Panc1 (cell line): ENCODE measurements at regions not wholly inside any gene's neighbourhood (a gene's known extent, or its start where the extent isn't known, plus 50 kb on each side); places are given as distances from the start of the nearest gene placed in this dataset.
"Not testable (repeated sequence)": the region's sequence is repeated elsewhere in the genome, so short reads cannot be mapped to it uniquely, and the experiment has no call there.

Experiments used
- ATAC-seq: fragments of 200-7000 bp; cut with Tn5 transposase; 2 replicates; pipeline ENCODE4 v1.9.1; 2020; ENCODE audit warnings: mild to moderate bottlenecking, moderate library complexity
- BruUV-seq: library from RNA; stranded (reverse); fragments of 400-500 nt; replicated peaks from 2 replicates; lab custom pipeline; 2021; lab: Mats Ljungman, UMichigan
- CTCF ChIA-PET: fragments of 300-600 bp; sonication (Branson Sonifier 250); formaldehyde crosslinking; loops from one replicate; lab custom pipeline; 2022; ENCODE audit warnings: antibody characterized with exemption; lab: Charles Lee
- POLR2A ChIA-PET: fragments of 300-600 bp; sonication (Branson Sonifier 250); formaldehyde crosslinking; loops from one replicate; lab custom pipeline; 2022; ENCODE audit warnings: antibody characterized with exemption; lab: Charles Lee
- DNase-seq: peaks from one replicate; pipeline ENCODE4 v3.0.0-alpha.2; 2010; ENCODE audit warnings: low read depth, low spot score
- H3K27ac ChIP-seq: 2 replicates; pipeline ENCODE4 v1.5.1; 2011; ENCODE audit warnings: mild to moderate bottlenecking, low read length, inconsistent platforms
- H3K27me3 ChIP-seq: fragments of 200-500 bp; sonication (Bioruptor generic); 2 replicates; pipeline ENCODE4 v1.6.0; 2014; ENCODE audit warnings: low read length, inconsistent platforms; ENCODE audit not compliant: control insufficient read depth, insufficient read depth
- H3K36me3 ChIP-seq: fragments of 200-500 bp; sonication (Bioruptor generic); 2 replicates; pipeline ENCODE4 v1.5.1; 2014; ENCODE audit warnings: inconsistent platforms, mild to moderate bottlenecking, low read length, moderate library complexity; ENCODE audit not compliant: control insufficient read depth, insufficient read depth
- H3K4me1 ChIP-seq: 2 replicates; pipeline ENCODE4 v1.5.1; 2011; ENCODE audit warnings: inconsistent platforms, mild to moderate bottlenecking, low read length, moderate library complexity; ENCODE audit not compliant: control insufficient read depth, insufficient read depth
- H3K4me3 ChIP-seq, 2 experiments: 2 replicates each; pipeline ENCODE4 v1.5.1; 2011 to 2012; ENCODE audit warnings: low read depth in 2 of 2, low read length in 2 of 2, mild to moderate bottlenecking in 2 of 2, inconsistent platforms in 1 of 2, moderate library complexity in 1 of 2
- H3K9me3 ChIP-seq: fragments of 200-500 bp; sonication (Bioruptor generic); 2 replicates; pipeline ENCODE4 v1.5.1; 2014; ENCODE audit warnings: low read depth, mild to moderate bottlenecking, inconsistent platforms, low read length, moderate library complexity; ENCODE audit not compliant: control insufficient read depth, insufficient read depth
- POLR2AphosphoS5 ChIP-seq: IDR thresholded peaks from 2 replicates; pipeline ENCODE4 v1.6.1; 2012; ENCODE audit warnings: mild to moderate bottlenecking, low read depth, low read length, moderate library complexity
- SIN3A ChIP-seq: IDR thresholded peaks from 2 replicates; pipeline ENCODE4 v1.6.1; 2012; ENCODE audit warnings: low read depth, mild to moderate bottlenecking, low read length, moderate library complexity, borderline replicate concordance; ENCODE audit not compliant: insufficient read depth
- TCF7L2 ChIP-seq: IDR thresholded peaks from 2 replicates; pipeline ENCODE4 v1.6.1; 2011; ENCODE audit warnings: mild to moderate bottlenecking, low read depth, low read length, inconsistent platforms
- in situ Hi-C: cut with HindIII; loops from 2 replicates; pipeline ENCODE4 v1.10.0; 2016; ENCODE audit warnings: low sequenced_read_pairs, low pct_unique_long_range_greater_than_20kb
- intact Hi-C: fragments of 100-400 bp; cut with micrococcal nuclease; formaldehyde crosslinking; loops from one replicate; pipeline ENCODE4 v1.10.0; 2022; ENCODE audit not compliant: unreplicated experiment
- TF ChIP-seq, protein P1 (sequence below), 2 experiments: IDR thresholded peaks; 2 replicates each; pipeline ENCODE4 v1.6.1; 2011 to 2012; ENCODE audit warnings: low read depth in 2 of 2, control low read depth in 1 of 2, low read length in 1 of 2, mild to moderate bottlenecking in 1 of 2, moderate library complexity in 1 of 2; ENCODE audit not compliant: insufficient read depth in 1 of 2
- TF ChIP-seq, protein P2 (sequence below): fragments of 450-650 bp; IDR thresholded peaks from 2 replicates; pipeline ENCODE4 v1.5.1; 2017; ENCODE audit warnings: mild to moderate bottlenecking

DNA sequence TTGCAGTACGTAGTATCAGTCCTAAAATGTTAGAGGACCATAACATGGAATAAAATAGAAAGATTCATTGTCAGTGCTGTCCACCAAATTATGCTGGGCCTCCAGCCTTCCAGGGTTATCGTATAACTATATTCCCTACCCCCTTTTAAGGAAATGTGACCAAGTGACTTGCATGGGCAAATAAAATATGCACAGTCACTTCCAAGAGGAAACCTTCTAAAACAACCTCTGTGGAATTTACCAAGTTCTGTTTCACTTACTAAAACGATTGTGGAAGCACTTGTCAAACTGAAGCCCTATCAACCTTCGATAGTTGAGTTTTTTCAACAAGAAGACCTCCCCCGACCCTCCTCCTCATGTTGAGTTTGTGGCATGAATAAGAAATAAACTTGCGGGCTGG, 345.4 kb upstream of the C16orf82 start:
- H3K4me1 ChIP-seq, result no peaks in the 10 kb centered on the region
- H3K9me3 ChIP-seq, result no peaks in the 10 kb centered on the region
- POLR2A ChIA-PET, result no interaction called here
- no TSS peak for BruUV-seq
- H3K27me3 ChIP-seq, result no peaks in the 10 kb centered on the region
- intact Hi-C loops, result no loop called here
- no peak overlapping the region for H3K27ac ChIP-seq
- H3K36me3 ChIP-seq, result no peaks in the 10 kb centered on the region
- CTCF ChIA-PET, result no interaction called here
- no peak for ATAC-seq
- TF ChIP-seq, protein P1, sequence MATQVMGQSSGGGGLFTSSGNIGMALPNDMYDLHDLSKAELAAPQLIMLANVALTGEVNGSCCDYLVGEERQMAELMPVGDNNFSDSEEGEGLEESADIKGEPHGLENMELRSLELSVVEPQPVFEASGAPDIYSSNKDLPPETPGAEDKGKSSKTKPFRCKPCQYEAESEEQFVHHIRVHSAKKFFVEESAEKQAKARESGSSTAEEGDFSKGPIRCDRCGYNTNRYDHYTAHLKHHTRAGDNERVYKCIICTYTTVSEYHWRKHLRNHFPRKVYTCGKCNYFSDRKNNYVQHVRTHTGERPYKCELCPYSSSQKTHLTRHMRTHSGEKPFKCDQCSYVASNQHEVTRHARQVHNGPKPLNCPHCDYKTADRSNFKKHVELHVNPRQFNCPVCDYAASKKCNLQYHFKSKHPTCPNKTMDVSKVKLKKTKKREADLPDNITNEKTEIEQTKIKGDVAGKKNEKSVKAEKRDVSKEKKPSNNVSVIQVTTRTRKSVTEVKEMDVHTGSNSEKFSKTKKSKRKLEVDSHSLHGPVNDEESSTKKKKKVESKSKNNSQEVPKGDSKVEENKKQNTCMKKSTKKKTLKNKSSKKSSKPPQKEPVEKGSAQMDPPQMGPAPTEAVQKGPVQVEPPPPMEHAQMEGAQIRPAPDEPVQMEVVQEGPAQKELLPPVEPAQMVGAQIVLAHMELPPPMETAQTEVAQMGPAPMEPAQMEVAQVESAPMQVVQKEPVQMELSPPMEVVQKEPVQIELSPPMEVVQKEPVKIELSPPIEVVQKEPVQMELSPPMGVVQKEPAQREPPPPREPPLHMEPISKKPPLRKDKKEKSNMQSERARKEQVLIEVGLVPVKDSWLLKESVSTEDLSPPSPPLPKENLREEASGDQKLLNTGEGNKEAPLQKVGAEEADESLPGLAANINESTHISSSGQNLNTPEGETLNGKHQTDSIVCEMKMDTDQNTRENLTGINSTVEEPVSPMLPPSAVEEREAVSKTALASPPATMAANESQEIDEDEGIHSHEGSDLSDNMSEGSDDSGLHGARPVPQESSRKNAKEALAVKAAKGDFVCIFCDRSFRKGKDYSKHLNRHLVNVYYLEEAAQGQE (IDR thresholded peaks at IDR 0.05; ENCODE audit: insufficient read depth in 1 of 2, low read depth in 2 of 2, low read length in 1 of 2), result no peak
- no peak for TF ChIP-seq SIN3A
- no peak for TF ChIP-seq POLR2AphosphoS5
- in situ Hi-C loops, result no loop called here
- no peak for DNase-seq
- no peak overlapping the region for H3K4me3 ChIP-seq

DNA sequence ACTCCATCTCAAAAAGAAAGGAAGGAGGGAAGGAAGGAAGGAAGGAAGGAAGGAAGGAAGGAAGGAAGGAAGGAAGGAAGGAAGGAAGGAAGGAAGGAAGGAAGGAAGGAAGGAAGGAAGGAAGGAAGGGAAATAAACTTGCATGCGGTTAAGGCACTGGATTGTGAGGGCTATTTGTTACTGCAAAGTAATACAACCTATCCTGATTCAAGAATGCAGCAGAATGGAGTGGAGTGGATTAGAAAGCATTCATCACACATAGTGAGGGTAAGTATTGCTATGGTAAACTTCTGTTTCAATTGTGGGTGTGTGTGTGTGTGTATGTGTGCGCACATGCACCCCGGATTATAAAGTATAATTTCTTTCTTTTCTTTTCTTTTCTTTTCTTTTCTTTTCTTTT, 344.8 kb upstream of the C16orf82 start:
- CTCF ChIA-PET, H3K9me3 ChIP-seq, H3K36me3 ChIP-seq, H3K27ac ChIP-seq, DNase-seq, BruUV-seq, in situ Hi-C loops, ATAC-seq, H3K27me3 ChIP-seq, intact Hi-C loops, H3K4me3 ChIP-seq, H3K4me1 ChIP-seq, POLR2A ChIA-PET: not testable (repeated sequence)

DNA sequence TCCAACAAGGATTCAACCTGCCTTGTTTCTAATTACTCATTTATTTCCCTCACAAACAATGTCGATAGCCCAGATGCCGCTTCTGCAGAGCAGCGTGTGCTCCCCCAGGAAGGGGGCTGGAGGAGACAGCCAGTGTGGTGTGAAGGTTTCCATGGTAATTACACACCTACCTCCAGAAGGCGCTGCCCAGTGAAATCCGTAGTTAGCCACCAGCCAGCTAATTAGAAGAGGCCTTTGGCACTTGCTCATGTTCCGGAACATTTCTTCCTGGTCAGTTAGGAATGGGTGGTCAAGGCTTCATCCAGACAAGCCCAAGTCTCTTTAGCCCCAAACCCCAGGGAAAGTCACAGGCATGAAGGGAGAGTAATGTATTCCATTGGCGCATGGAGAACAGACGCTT, 342.5 kb upstream of the C16orf82 start:
- Histone ChIP-seq H3K27ac (no peak overlapping the region), H3K4me1 (no peaks in the 10 kb centered on the region), H3K27me3 (no peaks in the 10 kb centered on the region), H3K36me3 (no peaks in the 10 kb centered on the region), H3K9me3 (no peaks in the 10 kb centered on the region), H3K4me3 (no peak overlapping the region)
- in situ Hi-C loops, result no loop called here
- BruUV-seq, result no TSS peak
- no peak for TF ChIP-seq TCF7L2
- TF ChIP-seq, protein P1 (IDR thresholded peaks at IDR 0.05; ENCODE audit: insufficient read depth in 1 of 2, low read depth in 2 of 2, low read length in 1 of 2), result no peak
- TF ChIP-seq, protein P2, sequence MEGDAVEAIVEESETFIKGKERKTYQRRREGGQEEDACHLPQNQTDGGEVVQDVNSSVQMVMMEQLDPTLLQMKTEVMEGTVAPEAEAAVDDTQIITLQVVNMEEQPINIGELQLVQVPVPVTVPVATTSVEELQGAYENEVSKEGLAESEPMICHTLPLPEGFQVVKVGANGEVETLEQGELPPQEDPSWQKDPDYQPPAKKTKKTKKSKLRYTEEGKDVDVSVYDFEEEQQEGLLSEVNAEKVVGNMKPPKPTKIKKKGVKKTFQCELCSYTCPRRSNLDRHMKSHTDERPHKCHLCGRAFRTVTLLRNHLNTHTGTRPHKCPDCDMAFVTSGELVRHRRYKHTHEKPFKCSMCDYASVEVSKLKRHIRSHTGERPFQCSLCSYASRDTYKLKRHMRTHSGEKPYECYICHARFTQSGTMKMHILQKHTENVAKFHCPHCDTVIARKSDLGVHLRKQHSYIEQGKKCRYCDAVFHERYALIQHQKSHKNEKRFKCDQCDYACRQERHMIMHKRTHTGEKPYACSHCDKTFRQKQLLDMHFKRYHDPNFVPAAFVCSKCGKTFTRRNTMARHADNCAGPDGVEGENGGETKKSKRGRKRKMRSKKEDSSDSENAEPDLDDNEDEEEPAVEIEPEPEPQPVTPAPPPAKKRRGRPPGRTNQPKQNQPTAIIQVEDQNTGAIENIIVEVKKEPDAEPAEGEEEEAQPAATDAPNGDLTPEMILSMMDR, result no peak
- TF ChIP-seq SIN3A, result no peak
- no peak for TF ChIP-seq POLR2AphosphoS5
- DNase-seq, result no peak
- ChIA-PET POLR2A (no interaction called here), CTCF (no interaction called here)
- intact Hi-C loops, result no loop called here
- ATAC-seq, result no peak
